ENCODE measurements at regions not wholly inside any gene's neighbourhood (a gene's known extent, or its start where the extent isn't known, plus 50 kb on each side); places are given as distances from the start of the nearest gene placed in this dataset.

DNA sequence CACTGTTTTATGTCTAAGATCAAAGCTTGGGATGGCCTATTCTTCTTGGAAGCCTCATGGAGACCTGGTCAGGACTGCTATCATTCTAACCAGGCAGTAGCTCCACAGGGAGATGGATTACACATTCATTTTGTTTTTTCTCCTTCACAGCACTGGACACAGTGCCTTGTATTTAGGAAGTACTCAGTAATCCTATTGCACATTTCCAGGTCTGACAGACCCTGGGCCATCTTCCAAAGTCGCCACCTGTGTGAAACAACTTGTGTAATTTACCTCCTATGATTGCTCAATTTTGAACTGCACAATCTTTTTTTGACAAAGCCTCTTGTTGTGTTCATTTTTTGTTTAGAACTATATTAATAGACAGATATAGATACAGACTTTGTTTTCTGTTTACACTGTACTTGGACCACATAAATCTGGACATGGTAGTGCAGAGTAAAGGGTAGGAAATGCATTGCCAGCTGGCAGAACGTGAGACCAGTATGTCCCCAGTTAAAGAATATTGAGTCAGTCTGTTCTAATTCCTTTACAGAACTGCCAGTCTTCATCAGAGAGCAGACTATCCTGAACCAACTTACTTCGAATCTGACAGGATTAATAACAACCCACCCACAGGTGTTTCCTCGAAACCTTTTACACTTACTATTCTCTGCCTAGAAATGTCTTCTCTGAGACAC is 277.8 kb upstream of the CYRIA start:
- TF ChIP-seq, protein P1, sequence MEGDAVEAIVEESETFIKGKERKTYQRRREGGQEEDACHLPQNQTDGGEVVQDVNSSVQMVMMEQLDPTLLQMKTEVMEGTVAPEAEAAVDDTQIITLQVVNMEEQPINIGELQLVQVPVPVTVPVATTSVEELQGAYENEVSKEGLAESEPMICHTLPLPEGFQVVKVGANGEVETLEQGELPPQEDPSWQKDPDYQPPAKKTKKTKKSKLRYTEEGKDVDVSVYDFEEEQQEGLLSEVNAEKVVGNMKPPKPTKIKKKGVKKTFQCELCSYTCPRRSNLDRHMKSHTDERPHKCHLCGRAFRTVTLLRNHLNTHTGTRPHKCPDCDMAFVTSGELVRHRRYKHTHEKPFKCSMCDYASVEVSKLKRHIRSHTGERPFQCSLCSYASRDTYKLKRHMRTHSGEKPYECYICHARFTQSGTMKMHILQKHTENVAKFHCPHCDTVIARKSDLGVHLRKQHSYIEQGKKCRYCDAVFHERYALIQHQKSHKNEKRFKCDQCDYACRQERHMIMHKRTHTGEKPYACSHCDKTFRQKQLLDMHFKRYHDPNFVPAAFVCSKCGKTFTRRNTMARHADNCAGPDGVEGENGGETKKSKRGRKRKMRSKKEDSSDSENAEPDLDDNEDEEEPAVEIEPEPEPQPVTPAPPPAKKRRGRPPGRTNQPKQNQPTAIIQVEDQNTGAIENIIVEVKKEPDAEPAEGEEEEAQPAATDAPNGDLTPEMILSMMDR (IDR thresholded peaks at IDR 0.05): no peak
- no peak for TF ChIP-seq EP300 (IDR thresholded peaks at IDR 0.05)
- no peak for TF ChIP-seq POLR2A (IDR thresholded peaks at IDR 0.05)
- TF ChIP-seq POLR2AphosphoS5 (IDR thresholded peaks at IDR 0.05): no peak

All from sigmoid colon (tissue), 4 donors.